CD14-positive monocyte (primary cell): ENCODE measurements at regions not wholly inside any gene's neighbourhood (a gene's known extent, or its start where the extent isn't known, plus 50 kb on each side); places are given as distances from the start of the nearest gene placed in this dataset.

ENCODE experiments used
- DNase-seq, 3 donors: peaks; one replicate each; pipeline ENCODE4 v3.0.0-alpha.2; 2011 to 2022
- H2AFZ ChIP-seq: 2 replicates; pipeline ENCODE4 v1.6.0; 2012; ENCODE audit warnings: mild to moderate bottlenecking, low read depth, low read length, inconsistent platforms; ENCODE audit not compliant: insufficient read depth, poor library complexity, severe bottlenecking
- H3K27ac ChIP-seq, 2 donors: 1 replicate in 1 of 2; 2 replicates in 1 of 2; pipeline ENCODE4 v1.5.1; 2012 to 2013; ENCODE audit warnings: low read length in 2 of 2, control low read depth in 1 of 2, inconsistent platforms in 1 of 2, low read depth in 1 of 2, mild to moderate bottlenecking in 1 of 2
- H3K27me3 ChIP-seq, 2 donors: one replicate each; pipeline versions ENCODE4 v1.6.0 to v1.6.1; 2011 to 2013; ENCODE audit warnings: low read length in 2 of 2; ENCODE audit not compliant: control insufficient read depth in 2 of 2, insufficient read depth in 2 of 2
- H3K36me3 ChIP-seq, 2 donors: replicated peaks in 1 of 2; 1 replicate in 1 of 2; 2 replicates in 1 of 2; pipeline versions ENCODE4 v1.5.1 to v1.6.1; 2012 to 2013; ENCODE audit warnings: low read length in 2 of 2, control low read depth in 1 of 2, inconsistent platforms in 1 of 2, mild to moderate bottlenecking in 1 of 2; ENCODE audit not compliant: insufficient read depth in 2 of 2, control insufficient read depth in 1 of 2
- H3K4me1 ChIP-seq, 2 donors: 1 replicate in 1 of 2; 2 replicates in 1 of 2; pipeline versions ENCODE4 v1.5.1 to v1.6.1; 2012 to 2013; ENCODE audit warnings: low read length in 2 of 2, control low read depth in 1 of 2, inconsistent platforms in 1 of 2, mild to moderate bottlenecking in 1 of 2, moderate library complexity in 1 of 2; ENCODE audit not compliant: insufficient read depth in 2 of 2, control insufficient read depth in 1 of 2
- H3K4me2 ChIP-seq: replicated peaks from 2 replicates; pipeline ENCODE3; 2012; ENCODE audit warnings: low read length, moderate library complexity, mild to moderate bottlenecking; ENCODE audit not compliant: poor library complexity, severe bottlenecking; ENCODE audit errors: extremely low read depth
- H3K4me3 ChIP-seq, 3 experiments: fragments of 200-600 bp in 1 of 3; sonication (generic) in 1 of 3; replicated peaks in 1 of 3; 1 replicate in 2 of 3; 2 replicates in 1 of 3; pipeline ENCODE4 v1.5.1; 2011 to 2013; ENCODE audit warnings: low read length in 3 of 3, mild to moderate bottlenecking in 3 of 3, control low read depth in 2 of 3, low read depth in 2 of 3, inconsistent platforms in 1 of 3, moderate library complexity in 1 of 3
- H3K79me2 ChIP-seq: 2 replicates; pipeline ENCODE4 v1.6.0; 2012; ENCODE audit warnings: mild to moderate bottlenecking, control low read depth, inconsistent platforms, low read length, moderate library complexity; ENCODE audit not compliant: insufficient read depth
- H3K9ac ChIP-seq: 2 replicates; pipeline ENCODE4 v1.6.0; 2017; ENCODE audit warnings: low read length, mild to moderate bottlenecking; ENCODE audit not compliant: insufficient read depth, poor library complexity, severe bottlenecking
- H3K9me3 ChIP-seq, 2 donors: replicated peaks in 1 of 2; 1 replicate in 1 of 2; 2 replicates in 1 of 2; pipeline versions ENCODE4 v1.5.1 to v1.6.1; 2012 to 2013; ENCODE audit warnings: low read length in 2 of 2, control low read depth in 1 of 2; ENCODE audit not compliant: control insufficient read depth in 1 of 2, insufficient read depth in 1 of 2
- H4K20me1 ChIP-seq: 2 replicates; pipeline ENCODE4 v1.6.0; 2012; ENCODE audit warnings: mild to moderate bottlenecking, low read length, control low read depth, moderate library complexity; ENCODE audit not compliant: insufficient read depth
- H3K27ac Mint-ChIP-seq, 7 donors: one replicate each; pipeline ENCODE4 v1.8.0; 2020; ENCODE audit warnings: mild to moderate bottlenecking in 7 of 7, mixed read lengths in 7 of 7, moderate library complexity in 6 of 7, inconsistent platforms in 2 of 7
- H3K27me3 Mint-ChIP-seq, 3 donors: one replicate each; pipeline ENCODE4 v1.8.0; 2021 to 2022; ENCODE audit warnings: low read depth in 3 of 3, mild to moderate bottlenecking in 3 of 3, mixed read lengths in 3 of 3, moderate library complexity in 3 of 3, inconsistent platforms in 1 of 3
- H3K36me3 Mint-ChIP-seq, 2 donors: one replicate each; pipeline ENCODE4 v1.8.0; 2020; ENCODE audit warnings: mixed read lengths in 2 of 2, inconsistent platforms in 1 of 2, mild to moderate bottlenecking in 1 of 2
- H3K4me1 Mint-ChIP-seq: one replicate; pipeline ENCODE4 v1.8.0; 2020; ENCODE audit warnings: mild to moderate bottlenecking, mixed read lengths
- H3K4me3 Mint-ChIP-seq, 2 donors: one replicate each; pipeline ENCODE4 v1.8.0; 2020; ENCODE audit warnings: mild to moderate bottlenecking in 2 of 2, mixed read lengths in 2 of 2, moderate library complexity in 1 of 2
- H3K9me3 Mint-ChIP-seq, 7 donors: one replicate each; pipeline ENCODE4 v1.8.0; 2020 to 2022; ENCODE audit warnings: mixed read lengths in 7 of 7, mild to moderate bottlenecking in 6 of 7, moderate library complexity in 6 of 7, inconsistent platforms in 2 of 7
- WGBS: methylation state at CpG from one replicate; pipeline ENCODE4 v1.1.5; 2013; ENCODE audit warnings: missing lambda C conversion rate; ENCODE audit not compliant: insufficient coverage; 5-methylcytosine and 5-hydroxymethylcytosine counted together
- intact Hi-C, 2 donors: fragments of 100-400 bp; cut with micrococcal nuclease; formaldehyde crosslinking; loops; one replicate each; pipeline versions ENCODE4 v1.15.0 to v1.15.1; 2023
- TF ChIP-seq, protein P1 (sequence below): fragments of 200-600 bp; IDR thresholded peaks from one replicate; pipeline ENCODE4 v1.8.0; 2022; ENCODE audit warnings: antibody characterized with exemption, mild to moderate bottlenecking

- TF ChIP-seq, protein P1, sequence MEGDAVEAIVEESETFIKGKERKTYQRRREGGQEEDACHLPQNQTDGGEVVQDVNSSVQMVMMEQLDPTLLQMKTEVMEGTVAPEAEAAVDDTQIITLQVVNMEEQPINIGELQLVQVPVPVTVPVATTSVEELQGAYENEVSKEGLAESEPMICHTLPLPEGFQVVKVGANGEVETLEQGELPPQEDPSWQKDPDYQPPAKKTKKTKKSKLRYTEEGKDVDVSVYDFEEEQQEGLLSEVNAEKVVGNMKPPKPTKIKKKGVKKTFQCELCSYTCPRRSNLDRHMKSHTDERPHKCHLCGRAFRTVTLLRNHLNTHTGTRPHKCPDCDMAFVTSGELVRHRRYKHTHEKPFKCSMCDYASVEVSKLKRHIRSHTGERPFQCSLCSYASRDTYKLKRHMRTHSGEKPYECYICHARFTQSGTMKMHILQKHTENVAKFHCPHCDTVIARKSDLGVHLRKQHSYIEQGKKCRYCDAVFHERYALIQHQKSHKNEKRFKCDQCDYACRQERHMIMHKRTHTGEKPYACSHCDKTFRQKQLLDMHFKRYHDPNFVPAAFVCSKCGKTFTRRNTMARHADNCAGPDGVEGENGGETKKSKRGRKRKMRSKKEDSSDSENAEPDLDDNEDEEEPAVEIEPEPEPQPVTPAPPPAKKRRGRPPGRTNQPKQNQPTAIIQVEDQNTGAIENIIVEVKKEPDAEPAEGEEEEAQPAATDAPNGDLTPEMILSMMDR: no peak
- Mint-ChIP-seq H3K27ac (no peak overlapping the region), H3K27me3 (no peaks in the 10 kb centered on the region), H3K36me3 (no peaks in the 10 kb centered on the region), H3K4me1 (no peaks in the 10 kb centered on the region), H3K9me3 (peaks cover under 1 to 21% (median 11%) of the 10 kb centered on the region in 7 donors), H3K4me3 (no peak overlapping the region)
- Histone ChIP-seq H4K20me1 (no peaks in the 10 kb centered on the region), H2AFZ (no peak overlapping the region), H3K79me2 (no peaks in the 10 kb centered on the region), H3K4me3 (no peak overlapping the region), H3K9ac (no peak overlapping the region), H3K36me3 (no peaks in the 10 kb centered on the region), H3K27ac (no peak overlapping the region), H3K27me3 (no peaks in the 10 kb centered on the region), H3K4me1 (no peaks in the 10 kb centered on the region), H3K9me3 (peaks cover 16 to 18% of the 10 kb centered on the region in 2 donors), H3K4me2 (no peak overlapping the region)
- DNase-seq: no peak
- WGBS: 63% methylated on average over 1 of the region's 5 CpGs
- intact Hi-C loops: no loop called here
Observed at GRCh38 chr3:110965976-110966375, 105.6 kb upstream of the NECTIN3 start.

- no peak overlapping the region for H3K27ac Mint-ChIP-seq
- Histone ChIP-seq H3K79me2 (no peaks in the 10 kb centered on the region), H3K36me3 (no peaks in the 10 kb centered on the region), H3K4me1 (no peaks in the 10 kb centered on the region), H3K9ac (no peak overlapping the region), H4K20me1 (no peaks in the 10 kb centered on the region), H3K9me3 (peaks cover 18% of the 10 kb centered on the region in 2 donors), H3K4me3 (no peak overlapping the region), H3K27ac (no peak overlapping the region), H2AFZ (no peak overlapping the region), H3K4me2 (no peak overlapping the region), H3K27me3 (no peaks in the 10 kb centered on the region)
- peaks cover 2 to 21% (median 11%) of the 10 kb centered on the region in 7 donors for H3K9me3 Mint-ChIP-seq
- H3K4me1 Mint-ChIP-seq: no peaks in the 10 kb centered on the region
- H3K4me3 Mint-ChIP-seq: no peak overlapping the region
- no peaks in the 10 kb centered on the region for H3K36me3 Mint-ChIP-seq
- intact Hi-C loops: no loop called here
- H3K27me3 Mint-ChIP-seq: no peaks in the 10 kb centered on the region
- WGBS: 100% methylated on average over 1 of the region's 3 CpGs
- DNase-seq: no peak
- TF ChIP-seq, protein P1: no peak
Observed at GRCh38 chr3:110966966-110967663, 104.5 kb upstream of the NECTIN3 start.
